ENCODE measurements at regions not wholly inside any gene's neighbourhood (a gene's known extent, or its start where the extent isn't known, plus 50 kb on each side); places are given as distances from the start of the nearest gene placed in this dataset.

DNA sequence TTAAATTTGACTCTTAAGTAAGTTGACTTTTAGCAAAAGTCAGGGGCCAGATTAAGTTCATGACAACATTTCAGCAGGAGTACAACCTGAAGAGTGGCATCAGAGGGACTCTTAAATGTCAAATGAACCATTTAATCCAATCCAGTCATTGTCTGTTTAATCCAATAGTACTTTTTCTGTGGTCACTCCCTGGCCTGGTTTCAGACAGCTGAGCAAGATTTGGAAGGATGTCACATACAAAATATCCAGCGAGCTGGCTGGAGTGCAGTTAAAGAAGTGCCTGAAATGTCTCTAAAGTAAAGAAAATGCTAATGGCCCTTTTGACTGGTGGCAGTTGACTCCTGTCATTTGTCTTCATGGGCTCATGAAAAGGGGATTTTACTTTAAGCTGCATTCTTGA is 1082.1 kb downstream of the AACS start:
- TF ChIP-seq, protein P1, sequence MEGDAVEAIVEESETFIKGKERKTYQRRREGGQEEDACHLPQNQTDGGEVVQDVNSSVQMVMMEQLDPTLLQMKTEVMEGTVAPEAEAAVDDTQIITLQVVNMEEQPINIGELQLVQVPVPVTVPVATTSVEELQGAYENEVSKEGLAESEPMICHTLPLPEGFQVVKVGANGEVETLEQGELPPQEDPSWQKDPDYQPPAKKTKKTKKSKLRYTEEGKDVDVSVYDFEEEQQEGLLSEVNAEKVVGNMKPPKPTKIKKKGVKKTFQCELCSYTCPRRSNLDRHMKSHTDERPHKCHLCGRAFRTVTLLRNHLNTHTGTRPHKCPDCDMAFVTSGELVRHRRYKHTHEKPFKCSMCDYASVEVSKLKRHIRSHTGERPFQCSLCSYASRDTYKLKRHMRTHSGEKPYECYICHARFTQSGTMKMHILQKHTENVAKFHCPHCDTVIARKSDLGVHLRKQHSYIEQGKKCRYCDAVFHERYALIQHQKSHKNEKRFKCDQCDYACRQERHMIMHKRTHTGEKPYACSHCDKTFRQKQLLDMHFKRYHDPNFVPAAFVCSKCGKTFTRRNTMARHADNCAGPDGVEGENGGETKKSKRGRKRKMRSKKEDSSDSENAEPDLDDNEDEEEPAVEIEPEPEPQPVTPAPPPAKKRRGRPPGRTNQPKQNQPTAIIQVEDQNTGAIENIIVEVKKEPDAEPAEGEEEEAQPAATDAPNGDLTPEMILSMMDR (IDR thresholded peaks at IDR 0.05): no peak
- no peak for TF ChIP-seq POLR2A (IDR thresholded peaks at IDR 0.05)

Measured in adrenal gland (tissue), 5 donors.